Vagina (tissue), 2 donors: ENCODE measurements at regions not wholly inside any gene's neighbourhood (a gene's known extent, or its start where the extent isn't known, plus 50 kb on each side); places are given as distances from the start of the nearest gene placed in this dataset.

Experiments
- DNase-seq, 2 donors: peaks; one replicate each; pipeline ENCODE4 v3.0.0-alpha.2; 2017; ENCODE audit errors: extremely low spot score in 2 of 2
- H3K27ac ChIP-seq: fragments of 200-600 bp; sonication (generic); one replicate; pipeline ENCODE4 v1.5.1; 2019
- H3K27me3 ChIP-seq: fragments of 200-600 bp; sonication (generic); one replicate; pipeline ENCODE4 v1.5.1; 2019
- H3K36me3 ChIP-seq, 2 donors: fragments of 200-600 bp; sonication (generic); one replicate each; pipeline ENCODE4 v1.5.1; 2017 to 2019
- H3K4me1 ChIP-seq: fragments of 200-600 bp; sonication (generic); one replicate; pipeline ENCODE4 v1.5.1; 2019
- H3K4me3 ChIP-seq, 2 donors: fragments of 200-600 bp; sonication (generic); 1 replicate in 1 of 2; 2 replicates in 1 of 2; pipeline ENCODE4 v1.5.1; 2016 to 2019
- H3K9me3 ChIP-seq: fragments of 200-600 bp; sonication (generic); one replicate; pipeline ENCODE4 v1.5.1; 2019
- POLR2A ChIP-seq, 2 donors: fragments of 450-650 bp; IDR thresholded peaks; one replicate each; pipeline ENCODE4 v1.6.1; 2017; ENCODE audit warnings: antibody characterized with exemption in 2 of 2, mild to moderate bottlenecking in 2 of 2, moderate library complexity in 2 of 2
- POLR2AphosphoS5 ChIP-seq, 2 donors: sonication (generic); formaldehyde crosslinking; IDR thresholded peaks; one replicate each; pipeline ENCODE4 v1.9.0; 2017; ENCODE audit warnings: antibody characterized with exemption in 2 of 2, mild to moderate bottlenecking in 2 of 2, low read depth in 1 of 2; ENCODE audit not compliant: insufficient read depth in 1 of 2
- intact Hi-C: fragments of 100-400 bp; cut with DNase I; formaldehyde crosslinking; loops from one replicate; pipeline ENCODE4 v1.15.1; 2023
- TF ChIP-seq, protein P1 (sequence below), 3 experiments: fragments of 450-650 bp in 2 of 3; fragments of 200-600 bp in 1 of 3; sonication (generic) in 1 of 3; IDR thresholded peaks; one replicate each; pipeline ENCODE4 v1.5.1; 2017 to 2019; ENCODE audit warnings: antibody characterized with exemption in 3 of 3, mild to moderate bottlenecking in 2 of 3, moderate library complexity in 2 of 3

DNA sequence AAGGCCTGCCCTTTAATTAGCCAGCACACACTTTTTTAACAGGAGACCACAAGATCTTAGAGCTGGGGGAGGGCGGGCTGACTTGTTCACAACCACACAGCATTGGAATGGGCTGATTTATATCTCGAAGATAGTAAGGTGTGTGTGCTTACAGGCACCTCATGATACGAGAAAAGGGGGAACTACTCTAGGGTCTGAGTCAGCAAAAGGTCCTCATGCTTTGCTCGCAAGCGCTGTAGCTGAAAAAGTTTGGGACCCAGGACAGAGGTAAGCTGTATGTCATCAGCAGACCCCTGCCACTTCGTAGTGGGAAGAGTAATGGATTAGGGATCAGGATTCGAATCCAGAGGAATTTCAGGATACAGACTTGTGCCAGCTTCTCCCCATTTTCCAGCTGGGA, 88.9 kb upstream of the RBM19 start:
- Histone ChIP-seq H3K27ac (no peak overlapping the region), H3K4me3 (no peak overlapping the region), H3K9me3 (no peaks in the 10 kb centered on the region), H3K4me1 (no peaks in the 10 kb centered on the region), H3K27me3 (no peaks in the 10 kb centered on the region), H3K36me3 (no peaks in the 10 kb centered on the region)
- intact Hi-C loops = no loop called here
- DNase-seq = no peak
- no peak for TF ChIP-seq POLR2A (IDR thresholded peaks at IDR 0.05)
- no peak for TF ChIP-seq POLR2AphosphoS5 (IDR thresholded peaks at IDR 0.05; ENCODE audit: insufficient read depth in 1 of 2, low read depth in 1 of 2)
- TF ChIP-seq, protein P1, sequence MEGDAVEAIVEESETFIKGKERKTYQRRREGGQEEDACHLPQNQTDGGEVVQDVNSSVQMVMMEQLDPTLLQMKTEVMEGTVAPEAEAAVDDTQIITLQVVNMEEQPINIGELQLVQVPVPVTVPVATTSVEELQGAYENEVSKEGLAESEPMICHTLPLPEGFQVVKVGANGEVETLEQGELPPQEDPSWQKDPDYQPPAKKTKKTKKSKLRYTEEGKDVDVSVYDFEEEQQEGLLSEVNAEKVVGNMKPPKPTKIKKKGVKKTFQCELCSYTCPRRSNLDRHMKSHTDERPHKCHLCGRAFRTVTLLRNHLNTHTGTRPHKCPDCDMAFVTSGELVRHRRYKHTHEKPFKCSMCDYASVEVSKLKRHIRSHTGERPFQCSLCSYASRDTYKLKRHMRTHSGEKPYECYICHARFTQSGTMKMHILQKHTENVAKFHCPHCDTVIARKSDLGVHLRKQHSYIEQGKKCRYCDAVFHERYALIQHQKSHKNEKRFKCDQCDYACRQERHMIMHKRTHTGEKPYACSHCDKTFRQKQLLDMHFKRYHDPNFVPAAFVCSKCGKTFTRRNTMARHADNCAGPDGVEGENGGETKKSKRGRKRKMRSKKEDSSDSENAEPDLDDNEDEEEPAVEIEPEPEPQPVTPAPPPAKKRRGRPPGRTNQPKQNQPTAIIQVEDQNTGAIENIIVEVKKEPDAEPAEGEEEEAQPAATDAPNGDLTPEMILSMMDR (IDR thresholded peaks at IDR 0.05) = no peak

DNA sequence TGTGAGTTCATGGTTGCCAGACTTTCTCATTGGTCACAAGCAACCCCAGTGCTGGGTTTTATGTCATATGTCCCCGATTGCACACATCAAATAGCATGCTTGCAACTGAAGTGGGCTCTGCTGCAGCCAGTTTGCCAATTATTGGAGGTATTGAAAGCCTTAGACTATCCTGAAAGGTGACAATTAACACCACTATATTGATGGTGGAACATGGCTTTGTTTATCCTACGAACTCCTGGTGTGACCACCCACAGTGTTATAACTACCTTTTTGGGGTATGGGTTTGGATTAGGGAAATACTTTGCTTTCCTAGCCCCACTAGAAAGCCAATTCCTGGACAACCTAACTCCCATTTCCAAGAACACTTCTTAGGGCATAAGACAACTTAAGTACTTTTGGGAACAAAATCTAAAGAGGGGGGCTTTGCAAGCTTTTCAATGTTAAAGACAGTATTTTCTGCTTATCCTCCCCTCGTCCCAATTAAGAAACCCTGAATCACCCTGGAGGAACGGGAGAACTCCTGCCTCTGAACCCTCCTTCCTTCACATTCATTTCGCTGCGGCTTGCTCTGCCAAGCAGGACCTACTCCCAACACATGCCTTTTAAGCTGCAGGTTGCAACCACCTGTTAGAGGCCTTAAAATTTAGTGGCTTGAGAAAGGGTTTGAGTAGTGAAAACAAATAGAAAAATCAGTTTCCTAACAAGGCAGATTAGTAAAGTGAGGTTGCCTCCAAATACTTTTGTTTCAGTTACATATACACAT, 80.3 kb upstream of the RBM19 start:
- TF ChIP-seq POLR2AphosphoS5 (IDR thresholded peaks at IDR 0.05; ENCODE audit: insufficient read depth in 1 of 2, low read depth in 1 of 2) (no peak), POLR2A (IDR thresholded peaks at IDR 0.05) (no peak)
- TF ChIP-seq, protein P1 (IDR thresholded peaks at IDR 0.05) = no peak
- Histone ChIP-seq H3K4me3 (no peak overlapping the region), H3K9me3 (no peaks in the 10 kb centered on the region), H3K4me1 (no peaks in the 10 kb centered on the region), H3K27me3 (no peaks in the 10 kb centered on the region), H3K27ac (no peak overlapping the region), H3K36me3 (no peaks in the 10 kb centered on the region)
- no peak for DNase-seq
- intact Hi-C loops = no loop called here

DNA sequence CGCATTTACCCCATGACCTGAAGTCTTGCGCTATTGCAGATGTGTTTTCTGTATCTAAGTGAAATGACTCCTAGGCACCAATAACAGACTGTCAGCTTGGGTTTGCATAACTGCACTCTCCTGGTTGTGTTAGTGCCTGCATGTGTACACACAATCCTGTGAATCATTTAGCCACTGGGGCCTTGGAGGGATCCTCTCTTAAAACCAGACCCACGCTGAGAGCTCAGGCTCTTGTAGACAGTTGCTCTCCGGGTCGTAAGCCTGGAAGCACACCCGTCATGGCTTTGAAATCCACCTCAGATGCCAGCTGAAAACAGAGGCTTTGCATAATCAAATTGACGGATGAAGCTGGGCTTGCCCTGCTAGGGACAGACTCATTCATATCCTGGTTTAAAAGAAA, 79.2 kb upstream of the RBM19 start:
- H3K4me3 ChIP-seq = no peak overlapping the region
- no peaks in the 10 kb centered on the region for H3K4me1 ChIP-seq
- TF ChIP-seq, protein P1 (IDR thresholded peaks at IDR 0.05) = no peak
- TF ChIP-seq POLR2A (IDR thresholded peaks at IDR 0.05) = no peak
- no peak for TF ChIP-seq POLR2AphosphoS5 (IDR thresholded peaks at IDR 0.05; ENCODE audit: insufficient read depth in 1 of 2, low read depth in 1 of 2)
- H3K9me3 ChIP-seq = no peaks in the 10 kb centered on the region
- no peak overlapping the region for H3K27ac ChIP-seq
- no peaks in the 10 kb centered on the region for H3K27me3 ChIP-seq
- intact Hi-C loops = no loop called here
- no peak for DNase-seq
- H3K36me3 ChIP-seq = no peaks in the 10 kb centered on the region

DNA sequence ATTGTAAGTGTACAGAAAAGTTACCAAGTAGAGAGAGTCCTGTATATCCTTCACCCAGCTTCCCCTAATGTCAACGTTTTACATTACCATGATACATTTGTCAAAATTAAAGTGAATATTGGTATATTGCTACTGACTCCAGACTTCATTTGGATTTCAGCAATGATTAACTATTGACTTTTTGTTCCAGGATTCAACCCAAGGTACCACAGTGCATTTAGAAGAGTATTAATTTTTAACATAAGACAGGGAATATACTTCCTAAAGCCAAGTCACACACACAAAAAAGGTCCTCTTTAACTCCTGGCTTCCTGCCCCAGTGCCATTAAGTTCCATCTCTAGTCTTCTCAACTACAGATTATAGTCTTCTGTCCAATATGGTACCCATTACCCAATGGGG, 75.5 kb upstream of the RBM19 start:
- H3K4me1 ChIP-seq = no peaks in the 10 kb centered on the region
- H3K4me3 ChIP-seq = no peak overlapping the region
- intact Hi-C loops = no loop called here
- H3K9me3 ChIP-seq = no peaks in the 10 kb centered on the region
- no peaks in the 10 kb centered on the region for H3K36me3 ChIP-seq
- H3K27me3 ChIP-seq = no peaks in the 10 kb centered on the region
- no peak overlapping the region for H3K27ac ChIP-seq
- TF ChIP-seq POLR2AphosphoS5 (IDR thresholded peaks at IDR 0.05; ENCODE audit: insufficient read depth in 1 of 2, low read depth in 1 of 2) = no peak
- TF ChIP-seq, protein P1 (IDR thresholded peaks at IDR 0.05) = no peak
- no peak for TF ChIP-seq POLR2A (IDR thresholded peaks at IDR 0.05)
- DNase-seq = no peak

DNA sequence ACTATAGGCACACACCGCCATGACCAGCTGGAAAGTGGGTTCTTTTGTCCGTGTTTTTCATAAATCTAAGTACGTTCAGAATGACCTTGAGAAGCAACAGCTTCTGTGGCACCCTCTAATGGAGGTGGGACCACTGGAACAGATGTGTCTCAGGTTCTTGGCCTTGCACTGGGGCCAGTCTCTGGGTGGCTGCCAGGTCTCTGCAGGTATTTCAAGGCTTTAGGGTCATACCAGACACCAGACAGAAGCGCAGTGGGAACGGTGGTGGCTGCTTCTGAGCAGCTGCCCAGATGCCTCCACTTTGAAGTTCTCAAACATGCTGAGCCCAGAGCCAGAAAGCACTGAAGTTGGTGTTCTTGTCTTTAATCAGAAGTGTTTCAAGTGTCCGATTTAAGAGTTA, 75.0 kb upstream of the RBM19 start:
- intact Hi-C loops = no loop called here
- no peaks in the 10 kb centered on the region for H3K9me3 ChIP-seq
- no peaks in the 10 kb centered on the region for H3K27me3 ChIP-seq
- TF ChIP-seq, protein P1 (IDR thresholded peaks at IDR 0.05) = no peak
- TF ChIP-seq POLR2A (IDR thresholded peaks at IDR 0.05) (no peak), POLR2AphosphoS5 (IDR thresholded peaks at IDR 0.05; ENCODE audit: insufficient read depth in 1 of 2, low read depth in 1 of 2) (no peak)
- no peaks in the 10 kb centered on the region for H3K36me3 ChIP-seq
- H3K4me1 ChIP-seq = no peaks in the 10 kb centered on the region
- DNase-seq = no peak
- H3K4me3 ChIP-seq = no peak overlapping the region
- no peak overlapping the region for H3K27ac ChIP-seq
